ENCODE measurements at regions not wholly inside any gene's neighbourhood (a gene's known extent, or its start where the extent isn't known, plus 50 kb on each side); places are given as distances from the start of the nearest gene placed in this dataset.

DNA sequence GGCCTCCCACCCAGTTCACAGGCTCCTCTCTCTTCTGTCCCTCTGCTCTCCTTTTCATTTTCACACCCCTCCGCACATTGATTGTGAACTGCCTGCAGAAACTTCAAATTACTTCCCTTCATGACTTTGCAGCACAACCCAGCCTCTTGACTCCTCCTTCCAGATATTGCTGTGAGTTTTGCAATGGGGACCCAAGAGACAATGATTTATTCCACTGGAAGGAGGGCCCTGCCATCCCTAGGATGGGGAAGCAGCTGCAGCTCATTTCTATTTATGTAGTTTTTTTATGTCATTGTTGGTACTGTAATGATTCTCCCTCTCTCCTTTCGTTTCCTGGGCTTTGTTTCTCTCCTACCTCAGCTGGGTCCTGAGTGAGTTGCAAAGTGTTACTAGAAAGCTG is 364.9 kb downstream of the ICE1 start:
- no peak for TF ChIP-seq CTCF (IDR thresholded peaks at IDR 0.05)
- no peak for TF ChIP-seq POLR2A (IDR thresholded peaks at IDR 0.05)
